GM12872 (cell line): ENCODE measurements at regions not wholly inside any gene's neighbourhood (a gene's known extent, or its start where the extent isn't known, plus 50 kb on each side); places are given as distances from the start of the nearest gene placed in this dataset.

ENCODE experiments used
- CTCF ChIP-seq: IDR thresholded peaks from 3 replicates; pipeline ENCODE4 v1.5.1; 2011; ENCODE audit warnings: low read depth, mild to moderate bottlenecking, low read length, moderate library complexity; ENCODE audit not compliant: insufficient read depth

- no peak for TF ChIP-seq CTCF
Measured at GRCh38 chr13:46487748-46488147, 65.2 kb upstream of the LRCH1 start.

- no peak for TF ChIP-seq CTCF
Measured at GRCh38 chr13:46486270-46486669, 66.7 kb upstream of the LRCH1 start.

GRCh38 chr13:46484561-46484960, 68.4 kb upstream of the LRCH1 start:
- no peak for TF ChIP-seq CTCF

GRCh38 chr13:46481166-46481565, 71.8 kb upstream of the LRCH1 start:
- no peak for TF ChIP-seq CTCF

- no peak for TF ChIP-seq CTCF
Measured at GRCh38 chr13:46480131-46480530, 72.8 kb upstream of the LRCH1 start.

GRCh38 chr13:46479691-46480090, 73.3 kb upstream of the LRCH1 start:
- TF ChIP-seq CTCF: no peak

GRCh38 chr13:46479283-46479682, 73.7 kb upstream of the LRCH1 start:
- no peak for TF ChIP-seq CTCF

- no peak for TF ChIP-seq CTCF
Measured at GRCh38 chr13:46478651-46479050, 74.3 kb upstream of the LRCH1 start.
